GM23338 (cell line): ENCODE measurements at regions not wholly inside any gene's neighbourhood (a gene's known extent, or its start where the extent isn't known, plus 50 kb on each side); places are given as distances from the start of the nearest gene placed in this dataset.

Source experiments
- ATAC-seq: fragments of 200-7000 bp; cut with Tn5 transposase; 3 replicates; pipeline ENCODE4 v1.9.1; 2020
- DNase-seq: peaks from one replicate; pipeline ENCODE4 v3.0.0-alpha.2; 2015; ENCODE audit warnings: low spot score
- H2AFZ ChIP-seq: fragments of 200-600 bp; sonication (generic); 2 replicates; pipeline ENCODE4 v1.8.0; 2016; ENCODE audit warnings: antibody characterized with exemption, mild to moderate bottlenecking, moderate library complexity
- H3F3A ChIP-seq: fragments of 200-600 bp; sonication (generic); replicated peaks from 2 replicates; pipeline ENCODE4 v1.8.0; 2017; ENCODE audit warnings: antibody characterized with exemption, mixed run types, low read depth
- H3K27ac ChIP-seq: fragments of 200-600 bp; sonication (generic); 2 replicates; pipeline ENCODE4 v1.6.1; 2016; ENCODE audit warnings: low read depth
- H3K27me3 ChIP-seq: fragments of 200-600 bp; sonication (generic); 2 replicates; pipeline ENCODE4 v1.8.0; 2016; ENCODE audit warnings: mild to moderate bottlenecking, mixed run types, moderate library complexity; ENCODE audit not compliant: insufficient read depth
- H3K36me3 ChIP-seq: fragments of 200-600 bp; sonication (generic); 2 replicates; pipeline ENCODE4 v1.8.0; 2016; ENCODE audit warnings: mild to moderate bottlenecking; ENCODE audit not compliant: insufficient read depth
- H3K4me1 ChIP-seq: fragments of 200-600 bp; sonication (generic); 2 replicates; pipeline ENCODE4 v1.8.0; 2016; ENCODE audit warnings: mild to moderate bottlenecking, moderate library complexity; ENCODE audit not compliant: insufficient read depth
- H3K4me2 ChIP-seq: fragments of 200-600 bp; sonication (generic); 2 replicates; pipeline ENCODE4 v1.7.1; 2017; ENCODE audit warnings: mixed run types
- H3K4me3 ChIP-seq: fragments of 200-600 bp; sonication (generic); 2 replicates; pipeline ENCODE4 v1.6.1; 2016; ENCODE audit warnings: mixed run types
- H3K79me2 ChIP-seq: fragments of 200-600 bp; sonication (generic); replicated peaks from 2 replicates; pipeline ENCODE4 v1.8.0; 2017; ENCODE audit warnings: mild to moderate bottlenecking; ENCODE audit not compliant: insufficient read depth
- H3K9me2 ChIP-seq: fragments of 200-600 bp; sonication (generic); 2 replicates; pipeline ENCODE4 v1.8.0; 2017; ENCODE audit not compliant: insufficient read depth
- H4K20me1 ChIP-seq: fragments of 200-600 bp; sonication (generic); replicated peaks from 2 replicates; pipeline ENCODE4 v1.8.0; 2017; ENCODE audit warnings: mild to moderate bottlenecking; ENCODE audit not compliant: insufficient read depth
- H3K27ac Mint-ChIP-seq: 2 replicates; pipeline ENCODE4 v1.8.0; 2020; ENCODE audit warnings: inconsistent platforms, mild to moderate bottlenecking, moderate library complexity, mixed read lengths
- H3K27me3 Mint-ChIP-seq: 3 replicates; pipeline ENCODE4 v1.8.0; 2022; ENCODE audit warnings: low read depth, mild to moderate bottlenecking, moderate library complexity, mixed read lengths, inconsistent platforms; ENCODE audit not compliant: insufficient read depth, poor library complexity
- H3K36me3 Mint-ChIP-seq: 3 replicates; pipeline ENCODE4 v1.8.0; 2021; ENCODE audit warnings: low read depth, mild to moderate bottlenecking, inconsistent platforms, moderate library complexity, mixed read lengths
- H3K4me1 Mint-ChIP-seq: 3 replicates; pipeline ENCODE4 v1.8.0; 2020; ENCODE audit warnings: mild to moderate bottlenecking, inconsistent platforms, mixed read lengths
- H3K4me3 Mint-ChIP-seq: 3 replicates; pipeline ENCODE4 v1.8.0; 2021; ENCODE audit warnings: moderate library complexity, mild to moderate bottlenecking, inconsistent platforms, mixed read lengths
- H3K9me3 Mint-ChIP-seq: 3 replicates; pipeline ENCODE4 v1.8.0; 2020; ENCODE audit warnings: moderate library complexity, mild to moderate bottlenecking, inconsistent platforms, mixed read lengths
- CREB1 ChIP-seq: fragments of 250-450 bp; sonication (Bioruptor Pico); IDR thresholded peaks from 2 replicates; pipeline ENCODE4 v1.5.0; 2020; ENCODE audit warnings: low read depth, mild to moderate bottlenecking, moderate library complexity
- EZH2 ChIP-seq: fragments of 200-600 bp; sonication (generic); IDR thresholded peaks from one replicate; pipeline ENCODE4 v1.8.0; 2017; ENCODE audit warnings: antibody characterized with exemption, mild to moderate bottlenecking, low read depth; ENCODE audit not compliant: unreplicated experiment
- EZH2phosphoT487 ChIP-seq: fragments of 200-600 bp; sonication (generic); IDR thresholded peaks from one replicate; pipeline ENCODE4 v1.8.1; 2018; ENCODE audit warnings: antibody characterized with exemption; ENCODE audit not compliant: unreplicated experiment
- JUNB ChIP-seq: IDR thresholded peaks from one replicate; pipeline ENCODE4 v1.6.1; 2016; ENCODE audit warnings: antibody characterized with exemption; ENCODE audit not compliant: unreplicated experiment
- POLR2AphosphoS5 ChIP-seq: IDR thresholded peaks from 2 replicates; pipeline ENCODE4 v1.6.1; 2016; ENCODE audit warnings: antibody characterized with exemption, low read depth
- ZNF114 ChIP-seq: fragments of 250-450 bp; sonication (Bioruptor Pico); IDR thresholded peaks from 2 replicates; pipeline ENCODE4 v1.5.0; 2020; ENCODE audit warnings: mild to moderate bottlenecking, moderate library complexity
- ZNF331 ChIP-seq: fragments of 250-450 bp; sonication (Bioruptor Pico); IDR thresholded peaks from 2 replicates; pipeline ENCODE4 v1.5.0; 2020; ENCODE audit warnings: low read depth, mild to moderate bottlenecking, moderate library complexity
- TF ChIP-seq, protein P1 (sequence below): IDR thresholded peaks from one replicate; pipeline ENCODE4 v1.6.1; 2018; ENCODE audit warnings: antibody characterized with exemption; ENCODE audit not compliant: unreplicated experiment
- TF ChIP-seq, protein P2 (sequence below): IDR thresholded peaks from 2 replicates; pipeline ENCODE4 v1.6.1; 2016; ENCODE audit warnings: antibody characterized with exemption
- TF ChIP-seq, protein P3 (sequence below), 2 experiments: fragments of 200-600 bp in 1 of 2; sonication (generic) in 1 of 2; conservative IDR thresholded peaks; 2 replicates each; pipeline versions ENCODE4 v1.5.1 to v1.6.1; 2016 to 2017; ENCODE audit warnings: antibody characterized with exemption in 2 of 2, low read depth in 2 of 2, mild to moderate bottlenecking in 2 of 2, moderate library complexity in 1 of 2

DNA sequence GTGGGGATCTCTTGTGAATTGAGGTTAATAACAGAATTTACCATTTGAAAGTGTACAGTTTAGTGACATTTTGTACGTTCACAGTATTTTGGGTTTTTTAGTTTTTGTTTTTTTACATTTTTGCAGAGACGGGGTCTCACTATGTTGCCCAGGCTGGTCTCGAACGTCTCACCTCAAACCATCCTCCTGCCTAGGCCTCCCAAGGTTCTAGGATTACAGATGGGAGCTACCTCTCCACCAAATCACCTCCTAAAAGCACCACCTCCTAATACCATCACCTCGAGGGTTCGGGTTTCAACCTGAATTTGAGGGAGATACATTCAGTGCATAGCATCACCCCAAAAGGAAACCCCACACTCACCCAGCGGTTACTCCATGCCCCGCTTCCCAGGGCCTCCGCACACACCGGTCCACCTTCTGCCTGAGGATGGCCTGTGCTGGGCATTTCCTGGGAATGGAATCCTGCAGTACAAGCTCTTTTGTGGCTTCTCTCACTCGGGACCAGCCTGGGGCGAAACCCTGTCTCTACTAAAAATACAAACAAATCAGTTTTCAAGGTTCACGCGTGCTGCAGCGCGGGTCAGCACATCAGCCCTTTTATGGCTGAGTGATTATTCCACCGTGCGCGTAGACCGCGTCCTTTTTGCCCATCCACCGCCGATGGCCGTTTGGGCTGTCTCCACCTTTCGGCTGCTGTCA lies 182.7 kb upstream of the CIBAR2 start (continued):
- TF ChIP-seq EZH2 (no peak), ZNF331 (CRISPR knock-in tag) (no peak), CREB1 (no peak), POLR2AphosphoS5 (no peak), ZNF114 (CRISPR knock-in tag) (no peak), EZH2phosphoT487 (no peak), JUNB (no peak)
- TF ChIP-seq, protein P1, sequence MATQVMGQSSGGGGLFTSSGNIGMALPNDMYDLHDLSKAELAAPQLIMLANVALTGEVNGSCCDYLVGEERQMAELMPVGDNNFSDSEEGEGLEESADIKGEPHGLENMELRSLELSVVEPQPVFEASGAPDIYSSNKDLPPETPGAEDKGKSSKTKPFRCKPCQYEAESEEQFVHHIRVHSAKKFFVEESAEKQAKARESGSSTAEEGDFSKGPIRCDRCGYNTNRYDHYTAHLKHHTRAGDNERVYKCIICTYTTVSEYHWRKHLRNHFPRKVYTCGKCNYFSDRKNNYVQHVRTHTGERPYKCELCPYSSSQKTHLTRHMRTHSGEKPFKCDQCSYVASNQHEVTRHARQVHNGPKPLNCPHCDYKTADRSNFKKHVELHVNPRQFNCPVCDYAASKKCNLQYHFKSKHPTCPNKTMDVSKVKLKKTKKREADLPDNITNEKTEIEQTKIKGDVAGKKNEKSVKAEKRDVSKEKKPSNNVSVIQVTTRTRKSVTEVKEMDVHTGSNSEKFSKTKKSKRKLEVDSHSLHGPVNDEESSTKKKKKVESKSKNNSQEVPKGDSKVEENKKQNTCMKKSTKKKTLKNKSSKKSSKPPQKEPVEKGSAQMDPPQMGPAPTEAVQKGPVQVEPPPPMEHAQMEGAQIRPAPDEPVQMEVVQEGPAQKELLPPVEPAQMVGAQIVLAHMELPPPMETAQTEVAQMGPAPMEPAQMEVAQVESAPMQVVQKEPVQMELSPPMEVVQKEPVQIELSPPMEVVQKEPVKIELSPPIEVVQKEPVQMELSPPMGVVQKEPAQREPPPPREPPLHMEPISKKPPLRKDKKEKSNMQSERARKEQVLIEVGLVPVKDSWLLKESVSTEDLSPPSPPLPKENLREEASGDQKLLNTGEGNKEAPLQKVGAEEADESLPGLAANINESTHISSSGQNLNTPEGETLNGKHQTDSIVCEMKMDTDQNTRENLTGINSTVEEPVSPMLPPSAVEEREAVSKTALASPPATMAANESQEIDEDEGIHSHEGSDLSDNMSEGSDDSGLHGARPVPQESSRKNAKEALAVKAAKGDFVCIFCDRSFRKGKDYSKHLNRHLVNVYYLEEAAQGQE = no peak
- TF ChIP-seq, protein P2, sequence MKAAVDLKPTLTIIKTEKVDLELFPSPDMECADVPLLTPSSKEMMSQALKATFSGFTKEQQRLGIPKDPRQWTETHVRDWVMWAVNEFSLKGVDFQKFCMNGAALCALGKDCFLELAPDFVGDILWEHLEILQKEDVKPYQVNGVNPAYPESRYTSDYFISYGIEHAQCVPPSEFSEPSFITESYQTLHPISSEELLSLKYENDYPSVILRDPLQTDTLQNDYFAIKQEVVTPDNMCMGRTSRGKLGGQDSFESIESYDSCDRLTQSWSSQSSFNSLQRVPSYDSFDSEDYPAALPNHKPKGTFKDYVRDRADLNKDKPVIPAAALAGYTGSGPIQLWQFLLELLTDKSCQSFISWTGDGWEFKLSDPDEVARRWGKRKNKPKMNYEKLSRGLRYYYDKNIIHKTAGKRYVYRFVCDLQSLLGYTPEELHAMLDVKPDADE = no peak
- TF ChIP-seq, protein P3, sequence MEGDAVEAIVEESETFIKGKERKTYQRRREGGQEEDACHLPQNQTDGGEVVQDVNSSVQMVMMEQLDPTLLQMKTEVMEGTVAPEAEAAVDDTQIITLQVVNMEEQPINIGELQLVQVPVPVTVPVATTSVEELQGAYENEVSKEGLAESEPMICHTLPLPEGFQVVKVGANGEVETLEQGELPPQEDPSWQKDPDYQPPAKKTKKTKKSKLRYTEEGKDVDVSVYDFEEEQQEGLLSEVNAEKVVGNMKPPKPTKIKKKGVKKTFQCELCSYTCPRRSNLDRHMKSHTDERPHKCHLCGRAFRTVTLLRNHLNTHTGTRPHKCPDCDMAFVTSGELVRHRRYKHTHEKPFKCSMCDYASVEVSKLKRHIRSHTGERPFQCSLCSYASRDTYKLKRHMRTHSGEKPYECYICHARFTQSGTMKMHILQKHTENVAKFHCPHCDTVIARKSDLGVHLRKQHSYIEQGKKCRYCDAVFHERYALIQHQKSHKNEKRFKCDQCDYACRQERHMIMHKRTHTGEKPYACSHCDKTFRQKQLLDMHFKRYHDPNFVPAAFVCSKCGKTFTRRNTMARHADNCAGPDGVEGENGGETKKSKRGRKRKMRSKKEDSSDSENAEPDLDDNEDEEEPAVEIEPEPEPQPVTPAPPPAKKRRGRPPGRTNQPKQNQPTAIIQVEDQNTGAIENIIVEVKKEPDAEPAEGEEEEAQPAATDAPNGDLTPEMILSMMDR (conservative IDR thresholded peaks at IDR 0.05; ENCODE audit: low read depth in 2 of 2) = no peak

DNA sequence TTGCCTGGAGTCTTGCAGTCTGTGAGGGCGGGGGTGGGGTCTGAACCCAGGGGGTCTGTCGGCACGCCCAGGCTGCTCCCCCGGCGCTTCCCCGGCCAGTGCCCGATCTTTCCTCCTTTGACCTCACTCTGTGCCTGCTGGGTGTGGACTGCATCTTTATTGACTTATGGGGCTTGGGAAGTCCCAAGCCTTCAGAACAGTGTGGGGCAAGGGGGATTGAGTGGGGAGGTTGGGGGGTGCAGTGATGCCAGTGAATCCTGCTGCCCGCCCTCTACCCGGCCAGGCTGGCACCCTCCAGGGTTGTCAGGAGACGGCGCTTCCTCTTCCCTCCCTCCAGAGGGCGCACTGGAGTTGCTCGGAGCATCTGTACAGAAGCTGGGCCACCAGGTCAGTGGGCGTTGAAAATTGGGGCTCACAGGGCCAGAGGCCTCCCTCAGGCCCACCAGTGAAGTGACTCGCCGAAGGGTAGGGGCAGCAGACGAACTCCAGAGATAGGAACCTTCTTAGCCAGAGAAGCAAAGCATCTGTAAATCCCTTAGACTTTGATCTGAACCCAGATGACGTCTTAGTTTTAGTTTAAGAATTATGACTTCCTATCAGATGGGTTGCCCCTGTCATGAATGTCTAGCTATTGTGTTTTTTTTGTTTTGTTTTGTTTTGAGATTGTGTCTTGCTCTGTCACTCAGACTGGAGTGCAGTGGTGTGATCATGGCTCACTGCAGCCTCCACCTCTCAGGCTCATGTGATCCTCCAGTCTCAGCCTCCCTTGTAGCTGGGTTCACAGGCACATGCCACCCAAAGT lies 184.8 kb upstream of the CIBAR2 start:
- Histone ChIP-seq H3K36me3 (no peaks in the 10 kb centered on the region), H3F3A (0 out of 2 replicates have a peak, but pooled peaks cover 4% of the 10 kb centered on the region), H3K4me1 (peaks cover 7% of the 10 kb centered on the region; the same call in 1 of the 2 replicates), H3K9me2 (no peaks in the 10 kb centered on the region), H3K27me3 (no peaks in the 10 kb centered on the region), H3K27ac (no peak overlapping the region), H4K20me1 (no peaks in the 10 kb centered on the region; the same call in 1 of the 2 replicates), H3K4me2 (no peak overlapping the region), H2AFZ (no peak overlapping the region), H3K79me2 (0 out of 2 replicates have a peak, but pooled peaks cover 4% of the 10 kb centered on the region), H3K4me3 (no peak overlapping the region)
- H3K27me3 Mint-ChIP-seq = peaks cover 10% of the 10 kb centered on the region
- no peaks in the 10 kb centered on the region for H3K9me3 Mint-ChIP-seq
- no peak overlapping the region for H3K4me3 Mint-ChIP-seq
- ATAC-seq (peak; percentile 93), DNase-seq (peak; percentile 71)
- H3K27ac Mint-ChIP-seq = peak overlapping the region; percentile 61; the same call in 1 of the 2 replicates
- TF ChIP-seq, protein P3 (conservative IDR thresholded peaks at IDR 0.05; ENCODE audit: low read depth in 2 of 2) = peak; percentile 77 to 83
- TF ChIP-seq, protein P1 = no peak
- H3K4me1 Mint-ChIP-seq = peaks cover 17% of the 10 kb centered on the region
- no peaks in the 10 kb centered on the region for H3K36me3 Mint-ChIP-seq
